Fibroblast of lung (primary cell): ENCODE measurements at regions not wholly inside any gene's neighbourhood (a gene's known extent, or its start where the extent isn't known, plus 50 kb on each side); places are given as distances from the start of the nearest gene placed in this dataset.

Experiments used
- DNase-seq, 2 donors: peaks; one replicate each; pipeline versions ENCODE4 v3.0.0 to v3.0.0-alpha.2; 2010; ENCODE audit warnings: low read depth in 2 of 2
- H2AFZ ChIP-seq: 2 replicates; pipeline ENCODE4 v1.5.1; 2012; ENCODE audit warnings: low read length, control low read depth, inconsistent platforms
- H3K27ac ChIP-seq: 2 replicates; pipeline ENCODE4 v1.5.1; 2011; ENCODE audit warnings: low read length, control low read depth; ENCODE audit not compliant: insufficient read depth
- H3K27me3 ChIP-seq: 2 replicates; pipeline ENCODE4 v1.5.1; 2011; ENCODE audit warnings: mild to moderate bottlenecking, low read length; ENCODE audit not compliant: control insufficient read depth, insufficient read depth
- H3K36me3 ChIP-seq: 2 replicates; pipeline ENCODE4 v1.5.1; 2011; ENCODE audit warnings: low read length; ENCODE audit not compliant: control insufficient read depth, insufficient read depth
- H3K4me1 ChIP-seq: 2 replicates; pipeline ENCODE4 v1.5.1; 2011; ENCODE audit warnings: low read length; ENCODE audit not compliant: control insufficient read depth, insufficient read depth; ENCODE audit errors: extremely low read depth
- H3K4me2 ChIP-seq: 2 replicates; pipeline ENCODE4 v1.5.1; 2011; ENCODE audit warnings: low read length, control low read depth; ENCODE audit not compliant: insufficient read depth; ENCODE audit errors: extremely low read depth
- H3K4me3 ChIP-seq, 4 experiments: fragments of 200-600 bp in 1 of 4; sonication (generic) in 1 of 4; replicated peaks in 1 of 4; 2 replicates each; pipeline ENCODE4 v1.5.1; 2011 to 2016; ENCODE audit warnings: low read length in 4 of 4, low read depth in 3 of 4, mild to moderate bottlenecking in 3 of 4, control low read depth in 2 of 4, inconsistent platforms in 1 of 4, mixed read lengths in 1 of 4; ENCODE audit not compliant: insufficient read depth in 1 of 4; ENCODE audit errors: control extremely low read depth in 1 of 4
- H3K79me2 ChIP-seq: 2 replicates; pipeline ENCODE4 v1.5.1; 2012; ENCODE audit warnings: mild to moderate bottlenecking, low read length, inconsistent platforms; ENCODE audit not compliant: control insufficient read depth, insufficient read depth
- H3K9ac ChIP-seq: 2 replicates; pipeline ENCODE4 v1.5.1; 2011; ENCODE audit warnings: mild to moderate bottlenecking, low read length, control low read depth; ENCODE audit not compliant: insufficient read depth
- H3K9me3 ChIP-seq: 2 replicates; pipeline ENCODE4 v1.5.1; 2012; ENCODE audit warnings: low read depth, low read length; ENCODE audit not compliant: control insufficient read depth, insufficient read depth
- H4K20me1 ChIP-seq: 2 replicates; pipeline ENCODE4 v1.5.1; 2011; ENCODE audit warnings: low read length; ENCODE audit not compliant: control insufficient read depth, insufficient read depth; ENCODE audit errors: extremely low read depth
- EZH2 ChIP-seq: IDR thresholded peaks from 2 replicates; pipeline ENCODE4 v1.5.1; 2012; ENCODE audit warnings: low read length, control low read depth, mild to moderate bottlenecking; ENCODE audit errors: missing control alignments
- TF ChIP-seq, protein P1 (sequence below), 2 donors: IDR thresholded peaks in 1 of 2; conservative IDR thresholded peaks in 1 of 2; 1 replicate in 1 of 2; 2 replicates in 1 of 2; pipeline ENCODE4 v1.5.1; 2011 to 2012; ENCODE audit warnings: low read length in 2 of 2, control low read depth in 1 of 2, inconsistent platforms in 1 of 2, low read depth in 1 of 2, mild to moderate bottlenecking in 1 of 2

DNA sequence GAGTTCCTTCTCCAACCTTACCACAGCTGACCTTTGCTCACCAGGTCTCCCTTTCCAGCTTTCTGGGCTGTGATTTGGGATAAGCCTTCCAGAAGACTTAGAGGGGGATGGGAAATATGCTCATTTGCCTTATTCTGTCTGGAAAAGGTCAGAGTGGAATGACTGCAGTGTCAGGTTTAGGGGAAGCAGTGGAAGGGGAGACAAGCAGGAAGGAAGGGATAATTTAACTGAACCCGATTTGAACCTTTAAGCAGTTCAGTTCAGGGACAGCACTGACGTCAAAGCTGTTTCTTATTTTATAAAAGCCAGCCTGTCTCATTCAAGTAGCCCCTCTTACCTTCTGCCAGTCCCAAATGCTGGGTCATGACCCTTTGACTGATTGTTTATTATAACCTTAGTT is 418.4 kb upstream of the RARB start:
- no peaks in the 10 kb centered on the region for H4K20me1 ChIP-seq
- H3K27me3 ChIP-seq: no peaks in the 10 kb centered on the region
- H3K79me2 ChIP-seq: no peaks in the 10 kb centered on the region
- no peak for TF ChIP-seq EZH2
- TF ChIP-seq, protein P1, sequence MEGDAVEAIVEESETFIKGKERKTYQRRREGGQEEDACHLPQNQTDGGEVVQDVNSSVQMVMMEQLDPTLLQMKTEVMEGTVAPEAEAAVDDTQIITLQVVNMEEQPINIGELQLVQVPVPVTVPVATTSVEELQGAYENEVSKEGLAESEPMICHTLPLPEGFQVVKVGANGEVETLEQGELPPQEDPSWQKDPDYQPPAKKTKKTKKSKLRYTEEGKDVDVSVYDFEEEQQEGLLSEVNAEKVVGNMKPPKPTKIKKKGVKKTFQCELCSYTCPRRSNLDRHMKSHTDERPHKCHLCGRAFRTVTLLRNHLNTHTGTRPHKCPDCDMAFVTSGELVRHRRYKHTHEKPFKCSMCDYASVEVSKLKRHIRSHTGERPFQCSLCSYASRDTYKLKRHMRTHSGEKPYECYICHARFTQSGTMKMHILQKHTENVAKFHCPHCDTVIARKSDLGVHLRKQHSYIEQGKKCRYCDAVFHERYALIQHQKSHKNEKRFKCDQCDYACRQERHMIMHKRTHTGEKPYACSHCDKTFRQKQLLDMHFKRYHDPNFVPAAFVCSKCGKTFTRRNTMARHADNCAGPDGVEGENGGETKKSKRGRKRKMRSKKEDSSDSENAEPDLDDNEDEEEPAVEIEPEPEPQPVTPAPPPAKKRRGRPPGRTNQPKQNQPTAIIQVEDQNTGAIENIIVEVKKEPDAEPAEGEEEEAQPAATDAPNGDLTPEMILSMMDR (conservative IDR thresholded peaks at IDR 0.05 in 1 of 2, IDR thresholded peaks at IDR 0.05 in 1 of 2; ENCODE audit: low read depth in 1 of 2, low read length in 2 of 2): no peak
- DNase-seq: no peak
- H3K4me3 ChIP-seq: no peak overlapping the region
- no peak overlapping the region for H3K9ac ChIP-seq
- H3K4me1 ChIP-seq: no peaks in the 10 kb centered on the region
- no peak overlapping the region for H2AFZ ChIP-seq
- H3K27ac ChIP-seq: no peak overlapping the region
- H3K9me3 ChIP-seq: no peaks in the 10 kb centered on the region
- H3K4me2 ChIP-seq: no peak overlapping the region
- no peaks in the 10 kb centered on the region for H3K36me3 ChIP-seq

DNA sequence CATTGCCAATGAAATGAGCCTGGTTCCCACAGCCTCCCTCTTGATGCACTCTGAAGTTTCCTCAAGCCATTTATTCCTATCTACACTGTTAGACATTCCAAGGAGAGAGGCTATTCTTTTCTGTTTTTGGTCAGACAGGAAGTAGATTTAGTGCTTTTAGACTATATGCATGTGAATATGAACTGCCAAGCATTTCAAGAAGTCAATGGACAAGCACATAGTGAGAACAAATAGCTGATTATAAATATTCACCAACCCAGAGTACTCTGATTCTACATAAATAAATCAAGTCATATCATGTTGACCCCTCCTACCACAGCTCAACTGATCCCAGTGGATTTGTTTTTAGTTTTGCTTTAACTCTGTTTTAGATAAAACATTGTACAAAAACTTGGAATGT is 412.5 kb upstream of the RARB start:
- H3K4me3 ChIP-seq: no peak overlapping the region
- no peak overlapping the region for H2AFZ ChIP-seq
- H3K79me2 ChIP-seq: no peaks in the 10 kb centered on the region
- H3K27ac ChIP-seq: no peak overlapping the region
- H4K20me1 ChIP-seq: no peaks in the 10 kb centered on the region
- no peaks in the 10 kb centered on the region for H3K27me3 ChIP-seq
- H3K9ac ChIP-seq: no peak overlapping the region
- DNase-seq: no peak
- H3K4me1 ChIP-seq: no peaks in the 10 kb centered on the region
- TF ChIP-seq EZH2: no peak
- H3K4me2 ChIP-seq: no peak overlapping the region
- H3K36me3 ChIP-seq: no peaks in the 10 kb centered on the region
- H3K9me3 ChIP-seq: no peaks in the 10 kb centered on the region

- DNase-seq: no peak
- no peak overlapping the region for H2AFZ ChIP-seq
- no peaks in the 10 kb centered on the region for H3K27me3 ChIP-seq
- TF ChIP-seq, protein P1 (conservative IDR thresholded peaks at IDR 0.05 in 1 of 2, IDR thresholded peaks at IDR 0.05 in 1 of 2; ENCODE audit: low read depth in 1 of 2, low read length in 2 of 2): no peak
- no peak for TF ChIP-seq EZH2
- H3K4me1 ChIP-seq: no peaks in the 10 kb centered on the region
- no peak overlapping the region for H3K4me3 ChIP-seq
- H3K9me3 ChIP-seq: no peaks in the 10 kb centered on the region
- H3K79me2 ChIP-seq: no peaks in the 10 kb centered on the region
- no peak overlapping the region for H3K9ac ChIP-seq
- H4K20me1 ChIP-seq: no peaks in the 10 kb centered on the region
- no peak overlapping the region for H3K4me2 ChIP-seq
- no peak overlapping the region for H3K27ac ChIP-seq
- H3K36me3 ChIP-seq: no peaks in the 10 kb centered on the region
Measured at GRCh38 chr3:25018909-25019308, 409.2 kb upstream of the RARB start.
